SU-DHL-6 (cell line): ENCODE measurements at regions not wholly inside any gene's neighbourhood (a gene's known extent, or its start where the extent isn't known, plus 50 kb on each side); places are given as distances from the start of the nearest gene placed in this dataset.

ENCODE experiments used
- EZH2phosphoT487 ChIP-seq: fragments of 200-600 bp; sonication (generic), shearing (Covaris generic); conservative IDR thresholded peaks from 2 replicates; pipeline ENCODE4 v1.6.1; 2018; ENCODE audit warnings: mild to moderate bottlenecking, antibody characterized with exemption, low read length, moderate library complexity, mixed read lengths
- TF ChIP-seq, protein P1 (sequence below): fragments of 200-600 bp; sonication (generic); IDR thresholded peaks from one replicate; pipeline ENCODE4 v1.5.1; 2017; ENCODE audit warnings: antibody characterized with exemption, mild to moderate bottlenecking, low read length, moderate library complexity; ENCODE audit not compliant: insufficient read depth, poor library complexity, severe bottlenecking

DNA sequence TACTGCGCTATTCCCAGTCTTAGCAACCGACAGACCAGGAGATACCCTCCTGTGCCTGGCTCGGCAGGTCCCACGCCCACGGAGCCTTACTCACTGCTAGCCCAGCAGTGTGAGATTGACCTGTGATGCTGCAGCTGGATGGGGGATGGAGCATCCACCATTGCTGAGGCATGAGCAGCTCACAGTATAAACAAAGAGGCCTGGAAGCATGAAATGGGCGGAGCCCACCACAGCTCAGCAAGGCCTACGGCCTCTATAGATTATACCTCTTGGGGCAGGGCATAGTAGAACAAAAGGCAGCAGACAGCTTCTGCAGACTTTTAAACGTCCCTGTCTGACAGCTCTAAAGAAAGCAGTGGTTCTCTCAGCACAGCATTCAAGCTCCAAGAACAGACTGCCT is 160.3 kb downstream of the ANXA2 start:
- TF ChIP-seq EZH2phosphoT487, result no peak
- TF ChIP-seq, protein P1, sequence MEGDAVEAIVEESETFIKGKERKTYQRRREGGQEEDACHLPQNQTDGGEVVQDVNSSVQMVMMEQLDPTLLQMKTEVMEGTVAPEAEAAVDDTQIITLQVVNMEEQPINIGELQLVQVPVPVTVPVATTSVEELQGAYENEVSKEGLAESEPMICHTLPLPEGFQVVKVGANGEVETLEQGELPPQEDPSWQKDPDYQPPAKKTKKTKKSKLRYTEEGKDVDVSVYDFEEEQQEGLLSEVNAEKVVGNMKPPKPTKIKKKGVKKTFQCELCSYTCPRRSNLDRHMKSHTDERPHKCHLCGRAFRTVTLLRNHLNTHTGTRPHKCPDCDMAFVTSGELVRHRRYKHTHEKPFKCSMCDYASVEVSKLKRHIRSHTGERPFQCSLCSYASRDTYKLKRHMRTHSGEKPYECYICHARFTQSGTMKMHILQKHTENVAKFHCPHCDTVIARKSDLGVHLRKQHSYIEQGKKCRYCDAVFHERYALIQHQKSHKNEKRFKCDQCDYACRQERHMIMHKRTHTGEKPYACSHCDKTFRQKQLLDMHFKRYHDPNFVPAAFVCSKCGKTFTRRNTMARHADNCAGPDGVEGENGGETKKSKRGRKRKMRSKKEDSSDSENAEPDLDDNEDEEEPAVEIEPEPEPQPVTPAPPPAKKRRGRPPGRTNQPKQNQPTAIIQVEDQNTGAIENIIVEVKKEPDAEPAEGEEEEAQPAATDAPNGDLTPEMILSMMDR, result no peak
